ENCODE measurements at regions not wholly inside any gene's neighbourhood (a gene's known extent, or its start where the extent isn't known, plus 50 kb on each side); places are given as distances from the start of the nearest gene placed in this dataset.

GRCh38 chr13:85260896-85261295 lies 538.3 kb downstream of the SLITRK6 start:
- Mint-ChIP-seq H3K27me3 (no peaks in the 10 kb centered on the region), H3K4me1 (no peaks in the 10 kb centered on the region), H3K27ac (no peak overlapping the region), H3K4me3 (no peak overlapping the region), H3K9me3 (no peaks in the 10 kb centered on the region), H3K36me3 (ENCODE audit: low read depth) (no peaks in the 10 kb centered on the region)
- CTCF ChIA-PET, result no interaction called here
- TF ChIP-seq, protein P1, sequence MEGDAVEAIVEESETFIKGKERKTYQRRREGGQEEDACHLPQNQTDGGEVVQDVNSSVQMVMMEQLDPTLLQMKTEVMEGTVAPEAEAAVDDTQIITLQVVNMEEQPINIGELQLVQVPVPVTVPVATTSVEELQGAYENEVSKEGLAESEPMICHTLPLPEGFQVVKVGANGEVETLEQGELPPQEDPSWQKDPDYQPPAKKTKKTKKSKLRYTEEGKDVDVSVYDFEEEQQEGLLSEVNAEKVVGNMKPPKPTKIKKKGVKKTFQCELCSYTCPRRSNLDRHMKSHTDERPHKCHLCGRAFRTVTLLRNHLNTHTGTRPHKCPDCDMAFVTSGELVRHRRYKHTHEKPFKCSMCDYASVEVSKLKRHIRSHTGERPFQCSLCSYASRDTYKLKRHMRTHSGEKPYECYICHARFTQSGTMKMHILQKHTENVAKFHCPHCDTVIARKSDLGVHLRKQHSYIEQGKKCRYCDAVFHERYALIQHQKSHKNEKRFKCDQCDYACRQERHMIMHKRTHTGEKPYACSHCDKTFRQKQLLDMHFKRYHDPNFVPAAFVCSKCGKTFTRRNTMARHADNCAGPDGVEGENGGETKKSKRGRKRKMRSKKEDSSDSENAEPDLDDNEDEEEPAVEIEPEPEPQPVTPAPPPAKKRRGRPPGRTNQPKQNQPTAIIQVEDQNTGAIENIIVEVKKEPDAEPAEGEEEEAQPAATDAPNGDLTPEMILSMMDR (IDR thresholded peaks at IDR 0.05), result no peak
- POLR2A ChIA-PET, result no interaction called here
- ATAC-seq (ENCODE audit: low read depth) (no peak), DNase-seq (no peak)
- intact Hi-C loops (cut with micrococcal nuclease), result no loop called here

DNA sequence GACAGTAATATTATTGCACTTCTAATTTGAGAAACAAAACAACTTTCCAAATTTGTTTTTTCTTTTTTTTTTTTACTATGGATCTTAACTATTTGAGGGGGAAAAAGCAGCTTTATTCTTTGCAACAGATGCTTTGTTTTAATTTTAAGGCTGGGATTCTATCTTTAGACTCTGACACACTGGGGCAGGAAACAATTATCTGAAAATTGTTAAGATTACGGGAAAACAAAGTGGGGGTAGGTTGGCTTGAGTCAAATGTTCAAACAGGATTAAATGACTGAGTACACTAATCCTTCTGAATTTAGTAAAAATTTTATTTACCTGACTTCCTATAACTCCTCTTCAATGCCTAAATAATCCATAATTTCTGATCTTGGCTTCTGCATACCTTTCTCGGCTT lies 543.2 kb downstream of the SLITRK6 start:
- no peak overlapping the region for H3K27ac Mint-ChIP-seq

GRCh38 chr13:85254641-85255040 lies 544.6 kb downstream of the SLITRK6 start:
- ChIA-PET POLR2A (no interaction called here), CTCF (no interaction called here)
- Mint-ChIP-seq H3K4me1 (no peaks in the 10 kb centered on the region), H3K36me3 (ENCODE audit: low read depth) (no peaks in the 10 kb centered on the region), H3K9me3 (peaks cover 15% of the 10 kb centered on the region), H3K27ac (no peak overlapping the region), H3K27me3 (no peaks in the 10 kb centered on the region), H3K4me3 (no peak overlapping the region)
- TF ChIP-seq, protein P1 (IDR thresholded peaks at IDR 0.05), result no peak
- intact Hi-C loops (cut with micrococcal nuclease), result no loop called here
- no peak for ATAC-seq (ENCODE audit: low read depth)
- no peak for DNase-seq

More for the DNA sequence above, 543.2 kb downstream of the SLITRK6 start:
- ATAC-seq (ENCODE audit: low read depth), result no peak
- intact Hi-C loops (cut with micrococcal nuclease), result no loop called here
- H3K9me3 Mint-ChIP-seq, result peaks cover 10% of the 10 kb centered on the region
- no peaks in the 10 kb centered on the region for H3K4me1 Mint-ChIP-seq
- no peaks in the 10 kb centered on the region for H3K36me3 Mint-ChIP-seq (ENCODE audit: low read depth)
- H3K27me3 Mint-ChIP-seq, result no peaks in the 10 kb centered on the region
- no peak overlapping the region for H3K4me3 Mint-ChIP-seq
- TF ChIP-seq, protein P1 (IDR thresholded peaks at IDR 0.05), result no peak
- CTCF ChIA-PET, result no interaction called here
- POLR2A ChIA-PET, result no interaction called here
- DNase-seq, result no peak

GRCh38 chr13:85249151-85249550 lies 550.1 kb downstream of the SLITRK6 start:
- TF ChIP-seq, protein P1 (IDR thresholded peaks at IDR 0.05), result no peak
- H3K4me3 Mint-ChIP-seq, result no peak overlapping the region
- intact Hi-C loops (cut with micrococcal nuclease), result no loop called here
- ATAC-seq (ENCODE audit: low read depth) (no peak), DNase-seq (no peak)
- H3K4me1 Mint-ChIP-seq, result no peaks in the 10 kb centered on the region
- H3K36me3 Mint-ChIP-seq (ENCODE audit: low read depth), result no peaks in the 10 kb centered on the region
- no peak overlapping the region for H3K27ac Mint-ChIP-seq
- H3K27me3 Mint-ChIP-seq, result no peaks in the 10 kb centered on the region
- CTCF ChIA-PET, result no interaction called here
- POLR2A ChIA-PET, result no interaction called here
- peaks cover 19% of the 10 kb centered on the region for H3K9me3 Mint-ChIP-seq

GRCh38 chr13:85247780-85248179 lies 551.4 kb downstream of the SLITRK6 start:
- no peaks in the 10 kb centered on the region for H3K36me3 Mint-ChIP-seq (ENCODE audit: low read depth)
- POLR2A ChIA-PET, result no interaction called here
- H3K27me3 Mint-ChIP-seq, result no peaks in the 10 kb centered on the region
- intact Hi-C loops (cut with micrococcal nuclease), result no loop called here
- H3K9me3 Mint-ChIP-seq, result peaks cover 19% of the 10 kb centered on the region
- ATAC-seq (ENCODE audit: low read depth), result no peak
- H3K4me3 Mint-ChIP-seq, result no peak overlapping the region
- CTCF ChIA-PET, result no interaction called here
- H3K4me1 Mint-ChIP-seq, result no peaks in the 10 kb centered on the region
- H3K27ac Mint-ChIP-seq, result no peak overlapping the region
- DNase-seq, result no peak
- TF ChIP-seq, protein P1 (IDR thresholded peaks at IDR 0.05), result no peak

All from activated B cell treated with CpG ODN at 0.5 μM for 24 hours (primary cell).